A172 (cell line): ENCODE measurements at regions not wholly inside any gene's neighbourhood (a gene's known extent, or its start where the extent isn't known, plus 50 kb on each side); places are given as distances from the start of the nearest gene placed in this dataset.

ENCODE experiments used
- DNase-seq: peaks from one replicate; pipeline ENCODE4 v3.0.0-alpha.2; 2015; ENCODE audit warnings: low spot score

GRCh38 chr10:81759111-81759510 is 115.9 kb upstream of the NRG3 start:
- no peak for DNase-seq

GRCh38 chr10:81784111-81784597 is 90.8 kb upstream of the NRG3 start:
- DNase-seq: no peak

DNA sequence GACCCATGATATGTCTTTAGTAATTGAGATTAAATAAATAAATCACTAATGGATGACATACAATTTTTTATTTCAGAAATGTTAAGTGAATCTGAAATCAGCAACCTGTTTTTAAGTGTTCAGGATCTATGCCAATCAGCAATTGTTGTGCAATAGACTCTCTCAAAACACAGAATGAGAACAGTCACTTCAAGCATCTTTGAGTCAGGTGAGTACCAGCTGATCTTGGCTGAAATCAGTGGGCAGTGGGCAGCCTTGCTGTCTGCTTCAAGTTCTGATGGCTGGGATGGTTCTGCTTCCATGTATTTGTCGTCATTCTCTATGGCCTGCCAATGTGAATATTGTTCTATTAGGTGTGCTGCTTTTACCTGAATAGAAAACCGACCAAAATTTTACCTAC is 82.3 kb upstream of the NRG3 start:
- DNase-seq: no peak

DNA sequence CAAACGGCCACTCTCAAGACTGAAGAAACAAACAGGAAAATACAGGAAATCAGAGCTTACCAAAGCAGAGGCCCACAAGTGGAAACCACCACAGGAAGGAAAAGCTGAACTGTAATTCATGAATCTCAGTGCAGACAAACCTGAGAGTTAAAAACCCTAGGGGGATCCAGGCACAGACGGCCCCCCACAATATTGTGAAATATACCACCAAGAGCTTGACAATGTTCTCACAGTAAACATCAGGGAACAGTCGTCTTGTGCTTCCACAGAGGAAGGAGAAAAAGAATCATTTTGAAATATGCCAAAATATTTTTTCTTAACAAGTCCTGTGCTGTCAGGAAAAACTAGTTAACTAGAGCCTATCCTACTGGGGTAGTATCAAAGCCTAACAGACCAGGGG is 68.2 kb upstream of the NRG3 start:
- DNase-seq: no peak

DNA sequence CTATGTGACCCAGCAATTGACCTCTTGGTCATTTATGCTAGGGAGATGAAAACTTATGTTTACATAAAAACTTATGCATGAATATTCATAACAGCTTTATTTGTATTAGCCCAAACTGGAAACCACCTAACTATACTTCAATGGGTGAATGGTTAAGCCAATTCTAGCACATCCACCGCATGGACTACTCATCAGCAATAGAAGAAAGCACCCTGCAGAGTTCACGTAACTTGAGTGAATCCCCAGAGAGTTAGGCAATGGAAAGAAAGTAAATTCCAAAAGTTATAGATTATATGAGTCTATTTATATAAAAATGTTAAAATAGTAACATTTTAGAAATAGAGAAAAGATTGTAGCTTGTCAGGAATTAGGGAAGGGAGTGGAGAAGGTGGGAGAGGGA is 60.2 kb upstream of the NRG3 start:
- DNase-seq: no peak

GRCh38 chr10:81817596-81818170 is 57.3 kb upstream of the NRG3 start:
- DNase-seq: no peak

DNA sequence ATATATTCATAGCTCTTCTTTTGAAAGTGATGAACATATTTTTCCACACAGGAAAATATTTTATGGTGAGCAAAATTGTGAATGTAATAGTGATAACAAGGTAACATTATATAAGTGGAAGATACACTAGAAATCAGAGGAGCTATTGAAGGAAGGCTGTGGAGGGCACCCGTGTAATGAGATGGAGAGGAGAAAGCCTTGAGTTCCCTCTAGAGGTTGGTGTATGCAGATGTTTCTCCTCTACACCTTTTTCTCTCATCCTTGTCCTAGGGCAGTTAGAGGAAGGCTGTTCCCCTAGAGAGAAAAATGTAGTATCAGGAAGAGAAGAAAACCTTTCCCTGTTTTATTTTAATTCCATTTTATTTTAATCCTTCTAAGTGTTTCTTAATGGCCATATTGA is 54.6 kb upstream of the NRG3 start:
- DNase-seq: peak; percentile 39
